Activated effector memory CD4-positive, alpha-beta T cell treated with Interleukin-2 at 50 U/mL for 16 hours (primary cell): ENCODE measurements at regions not wholly inside any gene's neighbourhood (a gene's known extent, or its start where the extent isn't known, plus 50 kb on each side); places are given as distances from the start of the nearest gene placed in this dataset.

Experiments used
- DNase-seq: peaks from one replicate; pipeline ENCODE4 v3.0.0-alpha.2; 2020

GRCh38 chr3:11919390-11919789, 72.7 kb upstream of the TAMM41 start:
- DNase-seq, result no peak

- DNase-seq, result no peak
Measured at GRCh38 chr3:11924518-11924917, 77.8 kb upstream of the TAMM41 start.

GRCh38 chr3:11928381-11928780, 75.8 kb upstream of the SYN2 start:
- DNase-seq, result no peak

GRCh38 chr3:11929531-11929930, 74.7 kb upstream of the SYN2 start:
- no peak for DNase-seq

- DNase-seq, result no peak
Measured at GRCh38 chr3:11930084-11930483, 74.1 kb upstream of the SYN2 start.

- DNase-seq, result no peak
Measured at GRCh38 chr3:11932636-11933035, 71.6 kb upstream of the SYN2 start.

- no peak for DNase-seq
Measured at GRCh38 chr3:11933529-11933928, 70.7 kb upstream of the SYN2 start.

- no peak for DNase-seq
Measured at GRCh38 chr3:11944052-11944673, 60.0 kb upstream of the SYN2 start.

- no peak for DNase-seq
Measured at GRCh38 chr3:11948331-11948730, 55.9 kb upstream of the SYN2 start.

GRCh38 chr3:11948866-11949265, 55.3 kb upstream of the SYN2 start:
- no peak for DNase-seq

GRCh38 chr3:11949351-11949750, 54.8 kb upstream of the SYN2 start:
- DNase-seq, result no peak

GRCh38 chr3:11950576-11950975, 53.6 kb upstream of the SYN2 start:
- DNase-seq, result no peak

- no peak for DNase-seq
Measured at GRCh38 chr3:11953350-11953749, 50.8 kb upstream of the SYN2 start.

GRCh38 chr3:11953778-11954177, 50.4 kb upstream of the SYN2 start:
- DNase-seq, result no peak

GRCh38 chr3:11954312-11954934, 49.8 kb upstream of the SYN2 start:
- DNase-seq, result no peak
